Cardiac muscle cell (in vitro differentiated cells and primary cell): ENCODE measurements at regions not wholly inside any gene's neighbourhood (a gene's known extent, or its start where the extent isn't known, plus 50 kb on each side); places are given as distances from the start of the nearest gene placed in this dataset.
"Not testable (repeated sequence)": the region's sequence is repeated elsewhere in the genome, so short reads cannot be mapped to it uniquely, and the experiment has no call there.

Experiments used
- DNase-seq, 2 donors: peaks; one replicate each; pipeline versions ENCODE4 v3.0.0 to v3.0.0-alpha.2; 2010 to 2017; ENCODE audit warnings: low read depth in 1 of 2, low spot score in 1 of 2
- H3K27ac ChIP-seq: fragments of 200-600 bp; sonication (generic); 2 replicates; pipeline ENCODE4 v1.5.1; 2016
- H3K27me3 ChIP-seq: fragments of 200-600 bp; sonication (generic); 2 replicates; pipeline ENCODE4 v1.6.0; 2016; ENCODE audit warnings: control low read depth
- H3K36me3 ChIP-seq: fragments of 200-600 bp; sonication (generic); 2 replicates; pipeline ENCODE4 v1.5.1; 2016; ENCODE audit warnings: control low read depth
- H3K4me1 ChIP-seq: fragments of 200-600 bp; sonication (generic); 2 replicates; pipeline ENCODE4 v1.8.1; 2017; ENCODE audit warnings: low read depth, mild to moderate bottlenecking, mixed run types
- H3K4me3 ChIP-seq: fragments of 200-600 bp; sonication (generic); 2 replicates; pipeline ENCODE4 v1.5.1; 2016; ENCODE audit warnings: mild to moderate bottlenecking
- H3K9me3 ChIP-seq: fragments of 200-600 bp; sonication (generic); 2 replicates; pipeline ENCODE4 v1.5.1; 2017; ENCODE audit warnings: low read depth, mild to moderate bottlenecking, control low read depth
- CTCF ChIP-seq: IDR thresholded peaks from 2 replicates; pipeline ENCODE4 v1.5.1; 2012; ENCODE audit warnings: low read depth, mild to moderate bottlenecking, low read length

DNA sequence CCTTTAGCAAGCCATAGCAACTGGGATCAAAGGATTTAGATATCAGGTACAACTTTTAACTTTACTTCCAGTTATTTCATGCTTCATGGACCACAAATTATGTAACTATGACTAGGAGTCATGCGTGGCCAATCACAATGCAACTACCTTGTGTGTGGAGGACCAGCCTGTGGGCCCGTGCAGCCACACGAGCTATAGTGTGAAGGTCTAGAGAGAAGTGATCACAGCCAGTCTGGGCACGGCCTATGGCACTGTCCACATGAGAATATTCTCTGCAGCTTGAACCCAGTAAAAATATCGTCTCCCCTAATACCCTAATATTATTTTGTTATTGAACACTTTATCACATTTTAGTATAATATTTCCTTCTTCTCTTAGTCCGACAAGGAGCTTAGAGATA is 464.9 kb upstream of the MIR17HG start:
- DNase-seq, result no peak
- no peak for TF ChIP-seq CTCF
- H3K9me3 ChIP-seq, result no peaks in the 10 kb centered on the region

GRCh38 chr13:90883592-90883991 is 463.9 kb upstream of the MIR17HG start:
- no peak for TF ChIP-seq CTCF
- Histone ChIP-seq H3K27me3 (no peaks in the 10 kb centered on the region), H3K36me3 (no peaks in the 10 kb centered on the region)

More for the DNA sequence above, 464.9 kb upstream of the MIR17HG start:
- Histone ChIP-seq H3K27me3 (no peaks in the 10 kb centered on the region), H3K36me3 (no peaks in the 10 kb centered on the region), H3K4me3 (no peak overlapping the region), H3K27ac (no peak overlapping the region), H3K4me1 (no peaks in the 10 kb centered on the region)

GRCh38 chr13:90884066-90884465 is 463.4 kb upstream of the MIR17HG start:
- Histone ChIP-seq H3K27ac (no peak overlapping the region), H3K27me3 (no peaks in the 10 kb centered on the region), H3K9me3 (no peaks in the 10 kb centered on the region), H3K36me3 (no peaks in the 10 kb centered on the region), H3K4me3 (no peak overlapping the region), H3K4me1 (no peaks in the 10 kb centered on the region)
- no peak for TF ChIP-seq CTCF
- DNase-seq, result no peak

More at GRCh38 chr13:90883592-90883991, 463.9 kb upstream of the MIR17HG start:
- H3K4me1 ChIP-seq, result no peaks in the 10 kb centered on the region
- DNase-seq, result no peak
- no peaks in the 10 kb centered on the region for H3K9me3 ChIP-seq
- H3K4me3 ChIP-seq, result no peak overlapping the region
- H3K27ac ChIP-seq, result no peak overlapping the region

GRCh38 chr13:90889906-90890834 is 457.3 kb upstream of the MIR17HG start:
- H3K4me1 ChIP-seq, result no peaks in the 10 kb centered on the region
- H3K27ac ChIP-seq, result no peak overlapping the region
- DNase-seq, result no peak
- H3K36me3 ChIP-seq, result no peaks in the 10 kb centered on the region
- no peaks in the 10 kb centered on the region for H3K27me3 ChIP-seq
- no peaks in the 10 kb centered on the region for H3K9me3 ChIP-seq
- no peak for TF ChIP-seq CTCF
- no peak overlapping the region for H3K4me3 ChIP-seq

GRCh38 chr13:90891329-90891728 is 456.2 kb upstream of the MIR17HG start:
- TF ChIP-seq CTCF, result no peak
- no peak overlapping the region for H3K4me3 ChIP-seq
- H3K27me3 ChIP-seq, result no peaks in the 10 kb centered on the region
- no peaks in the 10 kb centered on the region for H3K36me3 ChIP-seq
- H3K9me3 ChIP-seq, result no peaks in the 10 kb centered on the region
- no peak overlapping the region for H3K27ac ChIP-seq
- H3K4me1 ChIP-seq, result no peaks in the 10 kb centered on the region
- no peak for DNase-seq

DNA sequence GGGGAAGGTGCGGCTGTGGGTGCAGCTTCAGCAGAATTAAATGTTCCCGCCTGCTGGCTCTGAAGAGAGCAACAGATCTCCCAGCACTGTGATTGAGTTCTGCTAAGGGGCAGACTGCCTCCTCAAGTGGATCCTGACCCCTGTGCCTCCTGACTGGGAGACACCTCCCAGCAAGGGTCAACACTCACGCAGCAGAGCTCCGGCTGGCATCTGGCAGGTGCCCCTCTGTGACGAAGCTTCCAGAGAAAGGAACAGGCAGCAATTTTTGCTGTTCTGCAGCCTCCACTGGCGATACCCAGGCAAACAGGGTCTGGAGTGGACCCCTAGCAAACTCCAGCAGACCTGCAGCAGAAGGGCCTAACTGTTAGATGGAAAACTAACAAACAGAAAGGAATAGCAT is 454.3 kb upstream of the MIR17HG start:
- H3K36me3 ChIP-seq, H3K4me3 ChIP-seq, H3K27ac ChIP-seq, H3K4me1 ChIP-seq, DNase-seq, H3K9me3 ChIP-seq, H3K27me3 ChIP-seq: not testable (repeated sequence)
